GM18873 (cell line): ENCODE measurements at regions not wholly inside any gene's neighbourhood (a gene's known extent, or its start where the extent isn't known, plus 50 kb on each side); places are given as distances from the start of the nearest gene placed in this dataset.

Source experiments
- ATAC-seq: cut with Tn5 transposase; IDR thresholded peaks from one replicate; pipeline ENCODE4 v1.9.1; 2021; ENCODE audit warnings: mild to moderate bottlenecking, moderate library complexity, moderate number of reproducible peaks; ENCODE audit not compliant: unreplicated experiment, low FRiP score

DNA sequence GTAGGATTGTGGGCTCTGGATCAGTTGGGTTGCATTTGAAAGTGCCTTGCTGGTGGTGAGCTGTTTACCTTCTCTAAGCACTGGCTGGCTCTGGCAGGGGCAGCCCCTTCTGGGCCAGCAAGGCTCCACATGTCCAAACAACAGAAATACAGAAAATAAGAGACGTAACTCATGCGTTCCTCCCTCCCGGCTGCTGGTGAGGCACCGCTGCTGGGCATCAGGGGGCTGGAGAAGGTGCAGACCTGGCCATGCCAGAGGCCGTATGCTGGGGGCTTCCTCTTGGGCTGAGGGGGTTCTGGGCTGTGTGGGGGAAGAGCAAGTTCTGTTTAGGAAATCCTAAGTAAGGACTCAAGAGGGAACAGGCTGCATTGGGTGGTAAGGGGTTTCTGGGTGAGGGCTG lies 140.6 kb downstream of the URI1 start:
- no peak for ATAC-seq

DNA sequence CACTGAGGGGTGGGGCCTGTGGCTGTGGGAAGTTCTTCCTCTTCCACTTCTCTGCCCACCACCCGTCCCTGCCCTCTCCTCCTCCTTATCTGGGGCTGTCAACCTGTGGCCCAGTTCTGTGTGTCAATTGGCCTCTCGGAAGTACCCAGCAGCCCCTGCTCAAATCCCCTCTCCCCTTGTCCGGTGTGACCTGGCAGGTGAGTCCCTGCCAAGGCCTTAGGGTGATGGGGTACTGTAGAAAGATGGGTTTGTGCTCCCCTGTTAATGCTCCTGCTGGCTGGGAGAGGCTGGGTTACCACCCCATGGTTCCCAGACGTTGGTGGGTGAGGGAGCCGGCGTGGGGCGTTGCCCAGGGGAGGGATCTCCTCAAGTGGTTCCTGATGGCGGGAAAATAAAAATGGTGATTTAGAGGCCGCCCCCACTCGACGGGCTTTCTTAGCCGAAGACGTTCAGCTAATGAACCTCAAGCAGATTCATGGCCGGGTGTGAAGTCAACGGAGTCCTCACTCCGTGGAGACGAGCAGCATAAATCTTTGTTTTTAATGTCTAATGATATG lies 141.2 kb downstream of the URI1 start:
- no peak for ATAC-seq

DNA sequence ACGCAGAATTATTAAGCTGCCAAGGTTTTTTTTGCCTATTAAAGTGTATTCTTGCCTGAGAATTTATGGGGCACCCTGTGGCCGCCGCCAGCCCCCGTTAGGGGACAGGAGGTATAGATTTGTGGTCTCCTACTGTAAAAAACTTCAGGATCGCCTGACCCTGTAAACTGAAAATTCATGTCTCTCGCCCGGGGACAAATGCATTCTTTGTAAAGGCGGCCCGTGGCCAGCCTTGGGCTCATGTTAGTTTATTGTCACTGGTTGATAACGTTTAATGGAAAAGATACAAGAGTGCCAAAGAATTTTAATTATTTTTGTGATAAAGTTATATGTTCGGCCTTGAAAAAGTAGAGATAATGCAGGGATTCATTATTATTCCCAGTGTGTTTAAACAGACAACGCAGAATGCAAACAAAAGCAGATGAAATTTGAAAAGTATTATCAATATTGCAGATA lies 141.7 kb downstream of the URI1 start:
- no peak for ATAC-seq

DNA sequence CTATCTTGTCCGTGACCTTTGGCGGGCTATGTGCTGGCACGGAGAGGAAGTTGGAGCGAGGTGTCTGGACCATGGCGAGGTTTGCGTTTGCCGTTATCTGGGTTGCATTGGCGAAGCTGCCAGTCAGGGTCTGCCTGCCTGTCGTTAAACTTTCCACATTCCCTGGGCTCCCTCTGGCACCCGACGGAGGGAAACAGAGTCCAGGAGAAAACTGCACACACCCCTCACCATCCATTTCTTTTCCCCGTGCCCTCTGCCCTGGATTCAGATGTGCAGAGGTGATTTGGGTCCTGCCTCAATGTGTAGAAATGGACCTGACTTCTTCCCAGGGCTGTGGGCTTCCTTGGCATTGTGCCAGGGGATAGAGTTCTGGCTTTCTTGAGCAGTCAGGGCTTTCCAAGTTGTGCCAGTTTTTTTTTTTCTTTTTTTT lies 142.4 kb downstream of the URI1 start:
- no peak for ATAC-seq

DNA sequence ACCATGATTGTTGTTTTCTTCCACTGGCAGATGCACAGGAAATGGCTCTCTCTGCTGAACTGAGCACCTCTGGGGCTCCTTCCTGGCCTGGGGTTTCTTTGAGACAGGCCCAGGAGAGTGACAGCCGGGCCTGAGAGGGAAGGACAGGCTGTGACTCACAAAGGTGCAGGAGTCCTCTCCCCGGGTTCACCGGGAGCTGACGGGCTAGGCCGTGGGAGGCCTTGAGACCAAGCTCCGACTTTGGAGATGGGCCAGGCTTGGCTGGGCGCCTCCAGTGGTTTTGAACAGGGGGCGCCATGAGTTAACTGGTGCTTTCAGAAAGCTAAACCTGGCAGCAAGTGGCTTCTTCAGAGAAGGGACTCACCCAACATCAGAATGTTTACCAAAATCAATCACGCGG lies 143.4 kb downstream of the URI1 start:
- no peak for ATAC-seq

DNA sequence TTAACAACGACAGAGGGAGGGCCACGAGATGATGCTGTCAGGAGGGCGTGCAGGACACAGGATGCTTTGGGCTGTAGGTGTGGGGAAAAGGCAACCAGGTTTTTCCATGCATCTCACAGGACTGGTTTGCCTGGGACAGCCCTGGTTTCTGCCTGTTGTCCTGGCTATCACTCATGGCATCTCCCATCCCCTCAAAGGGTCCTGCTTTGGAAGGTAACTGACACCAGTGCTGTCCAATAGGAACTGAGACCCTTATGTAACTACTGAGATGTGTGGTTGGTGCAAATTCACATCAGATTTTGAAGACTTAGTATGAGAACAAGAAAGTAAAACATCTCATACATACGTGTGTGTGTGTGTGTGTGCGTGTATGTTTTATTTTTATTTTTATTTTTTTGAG lies 144.2 kb downstream of the URI1 start:
- no peak for ATAC-seq

DNA sequence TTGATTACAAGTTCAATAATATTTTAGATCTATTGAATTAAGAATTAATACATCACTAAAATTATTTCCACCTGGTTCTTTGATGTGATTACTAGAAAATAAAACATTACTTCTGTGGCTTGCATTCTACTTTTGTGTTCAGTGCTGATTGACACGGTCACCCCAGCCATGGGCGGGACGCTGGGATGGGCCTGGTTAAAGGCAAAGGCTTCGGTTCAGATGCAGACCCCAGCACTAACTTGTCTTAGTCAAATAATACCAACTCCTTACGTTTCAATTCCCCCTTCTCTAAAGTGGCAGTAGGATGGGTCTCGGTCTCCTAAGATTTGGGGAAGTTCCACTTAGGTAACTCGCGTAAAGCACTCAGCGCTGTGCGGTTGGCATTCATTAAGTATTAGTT lies 144.9 kb downstream of the URI1 start:
- no peak for ATAC-seq

DNA sequence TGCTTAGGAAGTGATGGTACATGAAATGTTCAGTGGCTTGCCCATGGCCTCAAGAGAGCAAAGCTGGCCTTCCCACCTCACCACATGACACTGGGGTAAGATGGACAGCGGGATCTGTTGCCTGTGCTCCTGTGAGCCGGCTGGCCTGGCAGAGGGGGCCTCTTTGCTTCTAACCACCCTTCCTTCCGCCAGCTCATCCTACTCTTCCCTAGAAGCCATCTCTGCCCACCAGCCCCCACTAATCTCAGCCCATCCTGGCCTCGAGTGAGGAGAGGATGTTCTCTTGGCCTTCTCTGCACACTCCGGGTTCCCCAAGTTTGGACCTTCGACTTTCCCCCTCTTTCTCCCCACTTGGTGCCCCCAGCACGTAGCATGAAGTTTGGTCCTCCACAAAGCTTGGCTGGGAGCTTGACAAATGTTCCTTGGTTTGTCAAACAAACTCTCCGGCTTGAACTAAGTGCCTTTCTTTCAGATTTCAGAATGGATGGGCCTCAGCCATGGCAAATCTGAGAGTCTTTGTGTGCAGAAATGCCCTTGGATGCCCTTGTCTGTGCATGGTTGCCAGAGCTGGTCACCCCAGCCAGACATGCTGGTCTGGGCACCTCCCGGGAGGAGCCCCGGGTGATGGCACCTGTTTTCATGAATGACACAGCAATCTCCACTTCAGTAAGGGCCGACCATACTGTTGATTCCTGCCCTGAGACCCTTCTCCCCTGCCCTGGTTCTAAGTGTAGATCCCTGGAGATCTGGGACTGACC lies 145.5 kb downstream of the URI1 start:
- no peak for ATAC-seq

DNA sequence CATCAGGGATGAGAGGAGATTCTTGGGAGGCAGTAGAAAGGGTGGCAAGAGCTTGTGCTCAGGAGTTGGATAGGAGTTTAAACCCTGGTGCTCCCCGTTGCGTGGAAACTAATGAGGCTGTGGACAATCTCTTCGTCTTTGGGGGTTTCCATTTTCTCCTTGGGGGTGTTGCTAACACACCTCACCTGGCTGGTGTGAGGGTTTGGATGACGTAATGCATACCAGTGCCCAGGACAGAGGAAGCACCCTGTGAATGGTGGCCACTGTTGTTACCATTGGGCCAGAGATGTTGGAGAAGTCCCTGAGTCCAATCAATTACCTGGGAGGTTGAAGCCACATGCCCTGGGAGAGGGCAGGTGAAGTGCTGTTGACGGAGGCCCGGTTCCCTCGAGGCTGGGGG lies 146.5 kb downstream of the URI1 start:
- ATAC-seq: no peak

DNA sequence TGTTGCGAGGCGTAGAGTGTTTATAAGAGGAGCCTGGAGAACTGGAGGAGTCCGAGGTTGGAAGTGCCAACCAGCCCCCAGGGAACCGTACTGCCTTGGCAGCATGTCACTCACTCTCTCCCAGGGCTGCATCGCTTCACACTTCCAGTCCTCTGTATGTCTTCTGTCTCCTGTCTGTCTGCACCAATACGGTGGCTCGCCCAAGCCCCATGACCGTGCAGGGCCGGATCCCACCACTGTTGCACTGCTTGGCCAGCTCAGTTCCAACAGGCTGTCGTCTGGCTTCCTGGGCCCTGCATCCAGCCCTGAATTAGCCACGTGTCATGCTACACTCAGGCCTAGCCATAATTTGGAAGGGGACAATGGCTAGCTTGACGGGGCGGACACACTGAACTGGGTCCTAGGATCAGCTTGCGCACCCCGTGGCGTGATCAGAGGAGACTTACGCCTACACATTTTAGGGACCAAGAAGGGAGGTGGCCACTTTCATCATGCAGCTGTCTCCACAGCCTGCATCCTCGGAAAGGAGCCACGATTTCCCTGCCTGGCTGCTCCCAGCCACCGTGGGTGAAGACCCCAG lies 147.1 kb downstream of the URI1 start:
- ATAC-seq: no peak

DNA sequence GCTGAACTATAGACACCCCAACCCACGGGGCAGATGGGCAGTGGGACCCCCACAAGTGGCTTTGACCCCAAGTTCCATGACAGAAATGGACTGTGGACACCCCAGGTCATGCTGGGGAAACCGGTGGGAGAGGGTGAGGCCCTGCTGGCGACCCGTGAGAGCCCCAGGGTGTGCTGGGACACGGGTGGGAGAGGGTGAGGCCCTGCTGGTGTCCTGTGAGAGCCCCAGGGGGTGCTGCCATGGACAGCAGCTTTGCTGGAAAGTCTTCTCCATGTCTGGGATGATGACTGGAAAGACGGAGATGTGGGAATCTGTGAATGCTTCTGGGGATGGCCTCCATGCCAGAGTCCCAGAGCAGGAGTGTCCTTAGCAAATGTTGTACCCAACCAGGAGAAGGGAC lies 148.4 kb downstream of the URI1 start:
- no peak for ATAC-seq

DNA sequence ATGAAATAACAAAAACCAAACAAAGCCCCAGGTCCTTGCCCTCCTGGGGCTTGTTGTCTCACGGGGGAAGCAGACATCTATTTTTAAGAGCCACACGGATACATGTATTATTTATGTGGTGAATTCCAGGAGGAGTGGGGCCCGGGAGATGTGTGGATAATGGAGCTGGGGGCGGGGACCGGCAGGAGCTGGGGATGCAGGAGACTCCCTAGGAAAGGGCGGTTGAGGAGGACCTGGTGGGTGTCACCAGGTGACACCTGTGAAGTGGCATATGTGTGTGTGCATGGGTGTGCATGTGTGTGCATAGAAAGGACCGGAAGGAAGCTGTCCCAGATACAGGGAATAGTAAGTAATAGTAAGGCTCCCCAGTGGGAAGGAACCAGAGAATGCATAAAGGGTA lies 148.9 kb downstream of the URI1 start:
- no peak for ATAC-seq

DNA sequence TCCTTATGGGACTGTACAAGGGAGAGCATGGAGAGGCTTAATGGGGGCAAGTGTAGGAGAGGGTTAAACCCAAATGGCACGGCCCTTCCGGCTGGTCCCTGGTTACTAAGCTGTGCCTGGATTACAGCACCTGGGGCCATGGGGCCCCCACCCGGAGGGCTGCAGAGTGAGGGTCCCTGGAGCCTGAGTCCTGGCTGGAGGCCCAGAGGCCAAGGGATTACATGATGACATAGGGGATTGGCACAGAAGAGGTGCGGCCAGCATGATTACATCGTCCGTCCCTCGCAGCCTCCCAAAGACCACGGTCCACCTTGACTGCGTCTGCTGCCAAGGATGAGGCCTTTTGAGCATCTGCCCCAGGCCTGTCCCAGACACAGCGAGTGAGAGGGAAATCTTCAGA lies 149.4 kb downstream of the URI1 start:
- ATAC-seq: no peak

DNA sequence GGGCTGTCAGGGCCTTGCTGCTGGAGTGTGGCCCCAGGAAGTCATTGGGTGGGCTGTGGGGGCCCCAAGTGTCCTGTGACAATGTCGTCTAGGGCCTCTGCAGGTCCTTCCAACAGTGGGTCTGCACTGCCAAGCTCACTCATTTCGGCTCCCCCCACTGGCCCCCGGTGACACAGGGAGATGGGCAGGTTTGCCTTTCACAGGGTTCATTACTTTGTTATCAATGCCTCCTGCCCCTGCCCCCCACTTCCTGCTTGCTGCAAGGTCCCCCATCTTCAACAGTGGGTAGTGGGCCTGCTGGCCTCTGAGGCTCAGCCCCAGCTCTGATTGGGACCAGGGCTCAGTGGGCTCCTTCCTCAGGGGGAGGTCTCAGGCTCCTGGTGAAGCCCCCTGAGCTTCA lies 149.8 kb downstream of the URI1 start:
- ATAC-seq: no peak

DNA sequence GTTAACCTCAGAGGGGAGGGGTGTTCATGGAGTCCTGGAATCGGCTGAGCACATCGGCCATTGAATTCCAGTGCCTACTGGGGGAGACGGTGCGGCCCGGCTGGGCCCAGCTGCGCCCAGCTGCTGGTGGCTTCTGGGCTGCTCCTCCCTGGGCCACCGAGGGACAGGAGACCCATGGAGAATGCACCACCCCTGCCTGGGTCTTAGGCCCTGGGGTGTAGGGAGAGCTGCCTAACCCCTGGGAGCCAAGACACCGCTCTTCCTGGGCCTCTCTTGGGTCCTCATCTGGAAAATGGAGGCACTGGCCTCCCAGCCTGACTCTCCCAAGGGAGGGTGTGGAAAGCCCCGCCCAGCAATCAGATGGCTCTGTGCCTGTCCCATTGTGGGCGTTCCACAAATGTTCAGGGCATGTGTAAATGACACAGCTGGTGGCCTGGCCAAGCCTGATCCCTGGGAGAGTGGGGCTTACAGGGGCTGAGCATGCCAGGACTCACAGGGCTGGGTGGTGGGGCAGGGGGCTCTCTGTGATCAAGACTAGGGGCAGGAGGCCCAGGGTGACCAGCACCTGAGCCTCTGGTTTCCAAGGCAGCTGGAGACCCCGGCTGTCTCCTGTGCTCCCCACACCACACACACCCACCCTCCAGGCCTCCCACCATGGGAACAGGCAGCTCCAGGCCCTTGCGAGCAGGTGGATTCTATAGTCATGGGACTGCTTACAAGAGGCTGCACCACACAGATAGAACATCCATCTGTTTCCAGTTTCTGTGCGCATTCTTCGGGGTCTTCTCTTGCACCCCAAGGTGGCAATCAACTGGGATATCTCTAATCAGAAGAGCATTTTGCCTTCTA lies 150.9 kb downstream of the URI1 start:
- ATAC-seq: no peak

DNA sequence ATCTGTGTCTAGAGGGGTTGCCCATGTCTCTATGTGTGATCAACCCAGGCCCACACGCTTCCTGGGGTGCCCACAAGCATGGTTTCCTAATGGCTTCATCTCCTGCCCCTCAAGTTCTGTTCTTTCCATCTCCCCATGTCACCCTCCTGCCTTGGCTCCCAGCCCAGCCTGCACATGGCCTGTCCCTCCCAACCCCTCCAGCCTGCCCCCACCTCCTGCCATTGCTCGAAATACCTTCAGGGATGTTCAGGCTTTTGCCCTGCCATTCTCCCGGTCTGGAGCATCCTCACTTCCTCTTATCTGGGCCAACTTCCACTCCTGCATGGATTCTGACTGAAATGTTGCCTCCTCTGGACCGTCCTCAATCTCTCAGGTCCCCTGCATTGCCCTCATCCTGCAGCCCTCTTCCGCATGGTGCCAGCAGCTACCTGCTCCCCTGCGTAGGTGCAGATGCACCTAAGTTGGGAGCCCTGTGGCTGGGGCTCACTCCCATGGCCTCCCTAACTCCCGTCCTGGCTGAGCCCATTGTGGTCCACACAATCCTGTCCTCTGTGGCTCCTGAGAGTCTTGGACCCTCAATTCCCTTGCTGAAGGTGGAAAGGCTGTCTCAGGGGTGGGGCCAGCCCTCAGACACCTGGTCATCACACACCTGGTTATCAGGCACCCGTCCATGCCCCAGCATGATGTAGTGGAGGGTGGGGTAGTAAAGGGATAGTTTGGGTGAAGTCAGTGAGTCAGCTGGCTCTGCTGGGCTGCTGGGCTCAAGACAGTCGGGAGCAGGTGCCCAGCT lies 152.1 kb downstream of the URI1 start:
- no peak for ATAC-seq

DNA sequence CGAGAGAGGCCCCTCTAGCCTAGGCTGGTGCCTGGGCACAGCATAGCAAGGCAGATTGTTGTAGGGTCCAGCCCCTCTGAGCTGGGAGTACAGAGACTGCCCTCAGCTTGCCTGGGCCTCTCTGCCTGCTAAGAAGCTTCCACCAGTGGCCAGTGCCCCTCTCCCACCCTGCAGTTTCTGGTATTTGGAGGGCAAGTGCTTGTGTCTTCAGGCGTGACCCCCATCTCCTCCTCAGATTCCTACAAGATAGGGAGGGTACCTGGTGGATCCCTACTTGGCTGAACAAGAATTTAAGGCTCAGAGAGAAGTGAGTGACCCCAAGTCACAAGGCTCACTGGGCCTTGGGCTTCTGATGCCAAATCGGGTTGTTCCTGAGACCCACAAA lies 152.7 kb downstream of the URI1 start:
- ATAC-seq: no peak

DNA sequence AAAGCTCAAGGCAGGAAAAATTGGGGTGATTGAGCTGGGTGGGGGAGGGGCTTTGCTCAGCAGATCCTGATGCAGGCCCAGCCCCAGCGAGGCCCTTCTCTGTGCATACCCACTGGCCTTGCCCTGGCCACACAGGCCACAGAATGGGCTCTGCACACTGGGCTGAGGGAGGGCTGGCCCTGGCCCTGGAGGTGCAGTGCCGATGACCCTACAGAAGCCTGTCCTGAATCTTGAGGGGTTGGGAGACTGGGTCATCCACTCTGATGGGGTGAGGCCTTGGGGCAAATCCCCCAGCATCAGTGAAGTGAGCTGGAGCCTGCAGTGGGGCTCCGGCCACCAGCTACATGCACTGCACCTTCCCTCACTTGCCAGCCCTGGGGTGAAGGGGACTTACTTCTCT lies 153.1 kb downstream of the URI1 start:
- ATAC-seq: no peak

DNA sequence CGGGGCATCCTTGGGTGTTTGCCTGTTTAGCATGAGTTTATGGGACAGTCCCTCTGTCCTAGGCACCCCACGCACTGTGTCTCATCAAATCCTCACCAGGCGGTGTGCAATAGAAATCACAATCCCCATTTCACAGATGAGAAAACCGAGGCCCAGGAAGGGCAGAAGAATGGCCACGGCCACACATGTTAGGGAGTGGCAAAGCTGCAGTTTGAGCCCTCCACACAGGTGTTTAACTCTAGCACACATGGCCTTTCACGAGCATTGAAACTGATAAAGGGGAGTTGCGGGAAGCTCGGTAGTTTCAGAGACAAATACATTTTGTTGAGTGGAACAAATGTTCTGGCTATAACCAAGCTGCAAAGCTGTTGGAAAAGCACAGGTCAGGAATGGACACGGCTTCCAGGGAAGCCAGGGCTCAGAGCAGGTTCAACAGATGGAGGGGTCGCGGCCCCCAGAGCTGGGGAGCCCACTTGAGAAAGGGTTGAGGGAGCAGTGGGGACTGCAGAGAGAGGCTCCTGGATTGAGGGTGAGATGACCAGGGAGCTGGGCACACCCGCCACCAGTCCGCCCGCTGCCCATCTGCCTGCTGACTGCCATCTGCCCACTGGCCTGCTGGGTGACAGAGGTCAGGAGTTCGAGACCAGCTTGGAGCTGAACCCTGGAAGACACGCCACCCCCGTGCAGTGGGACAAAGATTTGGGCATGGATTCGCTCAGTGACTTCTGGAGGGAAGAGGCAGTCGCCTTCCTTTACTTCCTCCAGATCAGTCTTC lies 154.7 kb downstream of the URI1 start:
- ATAC-seq: no peak
